ENCODE measurements at regions not wholly inside any gene's neighbourhood (a gene's known extent, or its start where the extent isn't known, plus 50 kb on each side); places are given as distances from the start of the nearest gene placed in this dataset.
"Not testable (repeated sequence)": the region's sequence is repeated elsewhere in the genome, so short reads cannot be mapped to it uniquely, and the experiment has no call there.

DNA sequence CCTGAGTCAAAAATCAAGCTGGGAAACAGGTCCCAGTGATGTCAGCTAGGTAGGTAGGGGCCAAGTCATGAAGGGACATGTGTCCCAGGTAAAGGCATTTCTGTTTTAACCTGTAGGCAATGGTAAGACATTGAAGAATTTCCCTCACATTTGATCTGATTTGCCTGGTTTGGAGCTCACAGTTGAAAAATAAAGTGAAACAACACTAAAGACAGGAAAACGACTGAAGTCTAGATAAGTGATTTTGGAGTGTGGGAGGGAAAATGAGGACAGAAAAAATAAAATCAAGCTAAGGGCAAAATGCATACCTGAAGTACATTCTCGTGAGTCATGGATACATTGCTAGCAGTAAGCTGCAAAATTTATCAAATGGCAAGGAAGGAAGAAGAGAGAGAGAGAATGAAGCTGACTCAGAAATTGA, 169.9 kb downstream of the SKIDA1 start:
- intact Hi-C loops (cut with DNase I; ENCODE audit: low total_unique reads): no loop called here
- Histone ChIP-seq H3K27ac (no peak overlapping the region), H3K9me3 (no peaks in the 10 kb centered on the region), H3K36me3 (no peaks in the 10 kb centered on the region), H3K4me1 (peaks cover 0 to 13% (median 5%) of the 10 kb centered on the region in 4 donors), H3K27me3 (no peaks in the 10 kb centered on the region), H3K4me3 (no peak overlapping the region)
- in situ Hi-C loops (cut with MboI; ENCODE audit: low pct_ligation_motif_present in 1 of 4, low pct_unique_long_range_greater_than_20kb in 1 of 4, low sequenced_read_pairs in 3 of 4): no loop called here
- 63 to 76% methylated on average over 2 of the region's 2 CpGs for WGBS, 2 donors (ENCODE audit: low coverage in 1 of 2)
- DNase-seq: no peak
- TF ChIP-seq POLR2A (IDR thresholded peaks at IDR 0.05) (no peak), EP300 (IDR thresholded peaks at IDR 0.05; ENCODE audit: low read depth) (no peak), POLR2AphosphoS5 (IDR thresholded peaks at IDR 0.05) (no peak)
- TF ChIP-seq, protein P1, sequence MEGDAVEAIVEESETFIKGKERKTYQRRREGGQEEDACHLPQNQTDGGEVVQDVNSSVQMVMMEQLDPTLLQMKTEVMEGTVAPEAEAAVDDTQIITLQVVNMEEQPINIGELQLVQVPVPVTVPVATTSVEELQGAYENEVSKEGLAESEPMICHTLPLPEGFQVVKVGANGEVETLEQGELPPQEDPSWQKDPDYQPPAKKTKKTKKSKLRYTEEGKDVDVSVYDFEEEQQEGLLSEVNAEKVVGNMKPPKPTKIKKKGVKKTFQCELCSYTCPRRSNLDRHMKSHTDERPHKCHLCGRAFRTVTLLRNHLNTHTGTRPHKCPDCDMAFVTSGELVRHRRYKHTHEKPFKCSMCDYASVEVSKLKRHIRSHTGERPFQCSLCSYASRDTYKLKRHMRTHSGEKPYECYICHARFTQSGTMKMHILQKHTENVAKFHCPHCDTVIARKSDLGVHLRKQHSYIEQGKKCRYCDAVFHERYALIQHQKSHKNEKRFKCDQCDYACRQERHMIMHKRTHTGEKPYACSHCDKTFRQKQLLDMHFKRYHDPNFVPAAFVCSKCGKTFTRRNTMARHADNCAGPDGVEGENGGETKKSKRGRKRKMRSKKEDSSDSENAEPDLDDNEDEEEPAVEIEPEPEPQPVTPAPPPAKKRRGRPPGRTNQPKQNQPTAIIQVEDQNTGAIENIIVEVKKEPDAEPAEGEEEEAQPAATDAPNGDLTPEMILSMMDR (IDR thresholded peaks at IDR 0.05): no peak

DNA sequence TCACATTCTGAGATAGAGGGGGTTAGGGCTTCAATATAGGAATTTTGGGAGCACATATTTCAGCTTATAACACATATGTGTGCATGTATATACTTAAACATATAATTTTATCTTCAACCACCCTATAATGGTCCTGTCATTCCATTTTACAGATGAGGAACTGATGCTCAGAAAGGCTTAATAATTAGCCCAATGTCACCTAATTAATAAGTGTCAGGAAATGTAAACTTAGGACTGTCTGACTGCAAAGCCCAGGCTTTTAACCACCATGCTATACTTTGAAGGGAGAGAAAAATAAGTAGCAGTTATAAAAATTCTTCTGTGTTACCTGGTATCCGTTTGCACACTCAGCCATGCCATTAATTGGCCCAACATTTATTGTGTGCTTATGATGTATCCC, 172.6 kb downstream of the SKIDA1 start:
- Histone ChIP-seq H3K4me3 (no peak overlapping the region), H3K27me3 (no peaks in the 10 kb centered on the region), H3K27ac (no peak overlapping the region), H3K36me3 (no peaks in the 10 kb centered on the region), H3K9me3 (no peaks in the 10 kb centered on the region), H3K4me1 (peaks cover 0 to 11% (median 5%) of the 10 kb centered on the region in 4 donors)
- WGBS, 2 donors (ENCODE audit: low coverage in 1 of 2): 61 to 63% methylated on average over 1 of the region's 1 CpG
- intact Hi-C loops (cut with DNase I; ENCODE audit: low total_unique reads) (no loop called here), in situ Hi-C loops (cut with MboI; ENCODE audit: low pct_ligation_motif_present in 1 of 4, low pct_unique_long_range_greater_than_20kb in 1 of 4, low sequenced_read_pairs in 3 of 4) (no loop called here)
- no peak for TF ChIP-seq POLR2AphosphoS5 (IDR thresholded peaks at IDR 0.05)
- no peak for TF ChIP-seq EP300 (IDR thresholded peaks at IDR 0.05; ENCODE audit: low read depth)
- TF ChIP-seq POLR2A (IDR thresholded peaks at IDR 0.05): no peak
- TF ChIP-seq, protein P1 (IDR thresholded peaks at IDR 0.05): no peak
- DNase-seq: no peak

DNA sequence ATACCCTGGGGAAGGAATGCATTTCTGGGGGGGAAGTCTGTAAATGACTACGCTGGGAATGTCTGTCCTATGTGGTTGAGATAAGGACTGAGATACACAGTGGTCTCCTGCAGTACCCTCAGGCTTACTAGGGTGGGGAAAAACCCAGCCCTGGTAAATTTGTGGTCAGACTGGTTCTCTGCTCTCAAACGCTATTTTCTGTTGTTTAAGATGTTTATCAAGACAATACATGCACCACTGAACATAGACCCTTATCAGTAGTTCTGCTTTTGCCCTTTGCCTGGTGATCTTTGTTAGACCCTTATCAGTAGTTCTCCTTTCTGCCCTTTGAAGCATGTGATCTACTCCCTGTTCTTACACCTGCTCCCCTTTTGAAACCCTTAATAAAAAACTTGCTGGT, 173.9 kb downstream of the SKIDA1 start:
- H3K27ac ChIP-seq; DNase-seq; H3K9me3 ChIP-seq; H3K4me3 ChIP-seq; H3K27me3 ChIP-seq; intact Hi-C loops (cut with DNase I; ENCODE audit: low total_unique reads); in situ Hi-C loops (cut with MboI; ENCODE audit: low pct_ligation_motif_present in 1 of 4, low pct_unique_long_range_greater_than_20kb in 1 of 4, low sequenced_read_pairs in 3 of 4); H3K36me3 ChIP-seq: not testable (repeated sequence)
- H3K4me1 ChIP-seq: peaks cover 0 to 11% (median 5%) of the 10 kb centered on the region in 4 donors
- 57 to 86% methylated on average over 1 to 2 of the region's 2 CpGs for WGBS, 2 donors (ENCODE audit: low coverage in 1 of 2)

DNA sequence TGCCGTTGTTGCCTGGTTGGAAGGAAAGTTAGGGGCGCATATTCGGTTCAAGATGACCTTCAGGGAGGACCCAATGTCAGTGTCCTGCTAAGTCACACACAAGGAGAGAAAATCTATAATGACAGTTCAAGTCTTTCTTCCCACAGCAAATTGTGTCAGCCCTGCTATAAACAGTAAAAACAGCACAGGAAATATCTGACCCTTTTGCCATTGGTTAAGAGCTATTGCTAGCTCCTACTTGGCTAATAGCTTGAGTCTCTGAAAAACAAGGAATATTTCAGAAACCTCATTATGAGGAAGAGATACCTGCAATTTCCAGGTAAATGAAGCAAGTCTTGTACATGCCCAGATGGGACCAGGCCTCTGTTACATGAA, 175.6 kb downstream of the SKIDA1 start:
- TF ChIP-seq POLR2AphosphoS5 (IDR thresholded peaks at IDR 0.05) (no peak), EP300 (IDR thresholded peaks at IDR 0.05; ENCODE audit: low read depth) (no peak), POLR2A (IDR thresholded peaks at IDR 0.05) (no peak)
- TF ChIP-seq, protein P1 (IDR thresholded peaks at IDR 0.05): no peak
- Histone ChIP-seq H3K27me3 (no peaks in the 10 kb centered on the region), H3K4me3 (no peak overlapping the region), H3K4me1 (peaks cover 0 to 11% (median 5%) of the 10 kb centered on the region in 4 donors), H3K36me3 (no peaks in the 10 kb centered on the region), H3K9me3 (no peaks in the 10 kb centered on the region), H3K27ac (peak overlapping the region in 2 of 4 donors; percentile 8 to 48)
- DNase-seq: no peak
- intact Hi-C loops (cut with DNase I; ENCODE audit: low total_unique reads) (no loop called here), in situ Hi-C loops (cut with MboI; ENCODE audit: low pct_ligation_motif_present in 1 of 4, low pct_unique_long_range_greater_than_20kb in 1 of 4, low sequenced_read_pairs in 3 of 4) (no loop called here)
- WGBS, 2 donors (ENCODE audit: low coverage in 1 of 2): 20 to 72% methylated on average over 1 to 3 of the region's 3 CpGs

DNA sequence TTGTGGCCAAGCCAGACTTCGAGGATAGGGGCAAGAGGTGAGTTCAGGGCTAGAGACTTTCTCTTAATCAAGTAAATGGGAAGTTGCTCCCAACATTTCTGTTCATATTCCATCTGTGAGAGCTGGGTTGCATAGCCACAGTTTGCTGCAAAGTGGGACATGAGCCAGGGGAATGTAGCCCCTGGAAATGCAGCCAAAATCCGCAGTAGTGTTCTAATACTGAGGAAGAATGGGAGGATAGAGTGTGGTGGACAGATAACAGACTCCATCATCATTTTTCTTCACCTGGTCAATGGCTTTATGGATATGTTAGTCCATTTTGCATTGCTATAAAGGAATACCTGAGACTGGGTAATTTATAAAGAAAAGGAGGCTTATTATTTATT, 177.7 kb downstream of the SKIDA1 start:
- intact Hi-C loops (cut with DNase I; ENCODE audit: low total_unique reads) (no loop called here), in situ Hi-C loops (cut with MboI; ENCODE audit: low pct_ligation_motif_present in 1 of 4, low pct_unique_long_range_greater_than_20kb in 1 of 4, low sequenced_read_pairs in 3 of 4) (no loop called here)
- Histone ChIP-seq H3K4me3 (no peak overlapping the region), H3K36me3 (no peaks in the 10 kb centered on the region), H3K27ac (no peak overlapping the region), H3K9me3 (no peaks in the 10 kb centered on the region), H3K4me1 (peaks cover 0 to 11% (median 5%) of the 10 kb centered on the region in 4 donors), H3K27me3 (no peaks in the 10 kb centered on the region)
- TF ChIP-seq EP300 (IDR thresholded peaks at IDR 0.05; ENCODE audit: low read depth): no peak
- TF ChIP-seq, protein P1 (IDR thresholded peaks at IDR 0.05): no peak
- no peak for DNase-seq
- WGBS, 2 donors (ENCODE audit: low coverage in 1 of 2): 80 to 100% methylated on average over 2 of the region's 2 CpGs
